ENCODE measurements at regions not wholly inside any gene's neighbourhood (a gene's known extent, or its start where the extent isn't known, plus 50 kb on each side); places are given as distances from the start of the nearest gene placed in this dataset.
"Not testable (repeated sequence)": the region's sequence is repeated elsewhere in the genome, so short reads cannot be mapped to it uniquely, and the experiment has no call there.

- Mint-ChIP-seq H3K9me3 (no peaks in the 10 kb centered on the region), H3K27ac (no peak overlapping the region), H3K36me3 (ENCODE audit: insufficient read depth) (no peaks in the 10 kb centered on the region), H3K27me3 (peaks cover 5 to 7% of the 10 kb centered on the region in 2 donors), H3K4me1 (ENCODE audit: low read depth in 2 of 2) (no peaks in the 10 kb centered on the region), H3K4me3 (no peak overlapping the region)
- ATAC-seq (replicated peaks) (no peak), DNase-seq (no peak)
These were observed 110.1 kb upstream of the GPR101 start for GRCh38 chrX:137143864-137144263.

DNA sequence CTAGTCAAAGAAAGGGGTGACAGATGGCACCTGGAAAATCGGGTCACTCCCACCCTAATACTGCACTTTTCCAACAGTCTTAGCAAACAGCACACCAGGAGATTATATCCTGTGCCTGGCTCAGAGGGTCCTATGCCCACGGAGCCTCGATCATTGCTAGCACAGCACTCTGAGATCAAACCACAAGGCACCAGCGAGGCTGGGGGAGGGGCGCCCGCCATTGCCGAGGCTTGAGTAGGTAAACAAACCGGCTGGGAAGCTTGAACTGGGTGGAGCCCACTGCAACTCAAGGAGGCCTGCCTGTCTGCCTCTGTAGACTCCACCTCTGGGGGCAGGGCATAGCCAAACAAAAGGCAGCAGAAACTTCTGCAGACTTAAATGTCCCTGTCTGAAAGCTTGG lies 88.9 kb upstream of the GPR101 start:
- peaks cover 12 to 16% of the 10 kb centered on the region in 2 donors for H3K27me3 Mint-ChIP-seq
- ATAC-seq (replicated peaks); H3K4me3 Mint-ChIP-seq; H3K36me3 Mint-ChIP-seq (ENCODE audit: insufficient read depth); H3K9me3 Mint-ChIP-seq; H3K4me1 Mint-ChIP-seq (ENCODE audit: low read depth in 2 of 2); DNase-seq; H3K27ac Mint-ChIP-seq: not testable (repeated sequence)

GRCh38 chrX:137119049-137119448 lies 85.3 kb upstream of the GPR101 start:
- ATAC-seq (replicated peaks) = no peak
- no peaks in the 10 kb centered on the region for H3K9me3 Mint-ChIP-seq
- no peak overlapping the region for H3K27ac Mint-ChIP-seq
- H3K4me1 Mint-ChIP-seq (ENCODE audit: low read depth in 2 of 2) = no peaks in the 10 kb centered on the region
- no peak overlapping the region for H3K4me3 Mint-ChIP-seq
- peaks cover 22 to 41% of the 10 kb centered on the region in 2 donors for H3K27me3 Mint-ChIP-seq
- H3K36me3 Mint-ChIP-seq (ENCODE audit: insufficient read depth) = no peaks in the 10 kb centered on the region
- DNase-seq = no peak

- H3K4me3 Mint-ChIP-seq = no peak overlapping the region
- ATAC-seq (replicated peaks) = no peak
- no peak overlapping the region for H3K27ac Mint-ChIP-seq
- no peaks in the 10 kb centered on the region for H3K9me3 Mint-ChIP-seq
- H3K4me1 Mint-ChIP-seq (ENCODE audit: low read depth in 2 of 2) = no peaks in the 10 kb centered on the region
- no peak for DNase-seq
- peaks cover 22 to 41% of the 10 kb centered on the region in 2 donors for H3K27me3 Mint-ChIP-seq
- H3K36me3 Mint-ChIP-seq (ENCODE audit: insufficient read depth) = no peaks in the 10 kb centered on the region
These were observed 84.7 kb upstream of the GPR101 start for GRCh38 chrX:137118536-137118935.

DNA sequence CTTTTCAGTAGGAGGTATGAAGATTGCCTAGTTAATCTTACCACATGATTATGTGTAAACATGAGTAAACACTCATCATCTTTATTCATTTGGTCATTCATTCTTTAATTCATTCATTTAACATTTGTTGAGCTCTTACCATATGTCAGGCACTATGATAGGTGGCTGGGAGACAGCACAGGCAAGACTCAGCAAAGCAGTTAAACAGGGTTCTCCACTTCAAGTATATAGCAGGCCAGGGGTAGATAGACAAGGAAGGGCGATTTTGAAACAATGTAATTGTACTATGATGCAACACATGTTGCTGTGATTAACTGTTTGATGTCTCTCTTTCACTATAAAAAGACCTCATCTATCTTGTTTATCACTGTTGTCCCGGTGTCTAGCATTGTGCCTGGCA lies 84.3 kb upstream of the GPR101 start:
- DNase-seq (no peak), ATAC-seq (replicated peaks) (no peak)
- no peaks in the 10 kb centered on the region for H3K9me3 Mint-ChIP-seq
- no peak overlapping the region for H3K27ac Mint-ChIP-seq
- no peaks in the 10 kb centered on the region for H3K36me3 Mint-ChIP-seq (ENCODE audit: insufficient read depth)
- no peak overlapping the region for H3K4me3 Mint-ChIP-seq
- H3K4me1 Mint-ChIP-seq (ENCODE audit: low read depth in 2 of 2) = no peaks in the 10 kb centered on the region
- H3K27me3 Mint-ChIP-seq = peaks cover 22 to 41% of the 10 kb centered on the region in 2 donors

DNA sequence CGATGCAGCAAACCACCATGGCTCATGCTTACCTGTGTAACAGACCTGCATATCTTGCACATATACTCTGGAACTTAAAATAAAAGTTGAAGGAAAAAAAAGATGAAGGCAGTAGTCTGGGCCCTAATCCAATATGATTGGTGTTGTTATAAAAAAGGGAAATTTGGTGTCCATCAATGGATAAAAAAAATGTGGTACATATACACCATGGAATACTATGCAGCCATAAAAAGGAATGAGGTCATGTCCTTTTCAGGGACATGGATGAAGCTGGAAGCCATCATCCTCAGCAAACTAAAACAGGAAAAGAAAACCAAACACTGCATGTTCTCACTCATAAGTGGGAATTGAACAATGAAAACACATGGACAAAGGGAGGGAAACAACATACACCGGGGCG lies 74.1 kb upstream of the GPR101 start:
- not testable (repeated sequence) for H3K9me3 Mint-ChIP-seq; DNase-seq; H3K27ac Mint-ChIP-seq; ATAC-seq (replicated peaks); H3K4me3 Mint-ChIP-seq; H3K36me3 Mint-ChIP-seq (ENCODE audit: insufficient read depth); H3K4me1 Mint-ChIP-seq (ENCODE audit: low read depth in 2 of 2)
- peaks cover 14 to 20% of the 10 kb centered on the region in 2 donors for H3K27me3 Mint-ChIP-seq

GRCh38 chrX:137101273-137101990 lies 67.6 kb upstream of the GPR101 start:
- Mint-ChIP-seq H3K27me3 (peaks cover 22 to 23% of the 10 kb centered on the region in 2 donors), H3K4me3 (no peak overlapping the region), H3K4me1 (ENCODE audit: low read depth in 2 of 2) (no peaks in the 10 kb centered on the region), H3K36me3 (ENCODE audit: insufficient read depth) (peaks cover 3% of the 10 kb centered on the region), H3K9me3 (no peaks in the 10 kb centered on the region), H3K27ac (no peak overlapping the region)
- ATAC-seq (replicated peaks) = no peak
- no peak for DNase-seq

Measured in effector memory CD8-positive, alpha-beta T cell (primary cell).